ENCODE measurements at regions not wholly inside any gene's neighbourhood (a gene's known extent, or its start where the extent isn't known, plus 50 kb on each side); places are given as distances from the start of the nearest gene placed in this dataset.

GRCh38 chr13:70529652-70530051, 421.4 kb upstream of the KLHL1 start:
- Histone ChIP-seq H3K36me3 (ENCODE audit: control insufficient read depth, insufficient read depth, low read length) (no peaks in the 10 kb centered on the region), H2AFZ (no peak overlapping the region), H3K9ac (no peak overlapping the region), H3K4me1 (no peaks in the 10 kb centered on the region), H3K4me3 (ENCODE audit: low read depth, low read length) (no peak overlapping the region), H3K79me2 (no peaks in the 10 kb centered on the region), H3K4me2 (ENCODE audit: low read length) (no peak overlapping the region), H3K27ac (no peak overlapping the region), H3K9me3 (ENCODE audit: control insufficient read depth, low read length) (no peaks in the 10 kb centered on the region), H3K27me3 (ENCODE audit: control insufficient read depth, insufficient read depth, low read length) (no peaks in the 10 kb centered on the region)
- TF ChIP-seq, protein P1, sequence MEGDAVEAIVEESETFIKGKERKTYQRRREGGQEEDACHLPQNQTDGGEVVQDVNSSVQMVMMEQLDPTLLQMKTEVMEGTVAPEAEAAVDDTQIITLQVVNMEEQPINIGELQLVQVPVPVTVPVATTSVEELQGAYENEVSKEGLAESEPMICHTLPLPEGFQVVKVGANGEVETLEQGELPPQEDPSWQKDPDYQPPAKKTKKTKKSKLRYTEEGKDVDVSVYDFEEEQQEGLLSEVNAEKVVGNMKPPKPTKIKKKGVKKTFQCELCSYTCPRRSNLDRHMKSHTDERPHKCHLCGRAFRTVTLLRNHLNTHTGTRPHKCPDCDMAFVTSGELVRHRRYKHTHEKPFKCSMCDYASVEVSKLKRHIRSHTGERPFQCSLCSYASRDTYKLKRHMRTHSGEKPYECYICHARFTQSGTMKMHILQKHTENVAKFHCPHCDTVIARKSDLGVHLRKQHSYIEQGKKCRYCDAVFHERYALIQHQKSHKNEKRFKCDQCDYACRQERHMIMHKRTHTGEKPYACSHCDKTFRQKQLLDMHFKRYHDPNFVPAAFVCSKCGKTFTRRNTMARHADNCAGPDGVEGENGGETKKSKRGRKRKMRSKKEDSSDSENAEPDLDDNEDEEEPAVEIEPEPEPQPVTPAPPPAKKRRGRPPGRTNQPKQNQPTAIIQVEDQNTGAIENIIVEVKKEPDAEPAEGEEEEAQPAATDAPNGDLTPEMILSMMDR (IDR thresholded peaks at IDR 0.05), result no peak

- Histone ChIP-seq H3K9me3 (ENCODE audit: control insufficient read depth, low read length) (no peaks in the 10 kb centered on the region), H3K27ac (no peak overlapping the region), H3K4me2 (ENCODE audit: low read length) (no peak overlapping the region), H2AFZ (no peak overlapping the region), H3K4me1 (no peaks in the 10 kb centered on the region), H3K27me3 (ENCODE audit: control insufficient read depth, insufficient read depth, low read length) (no peaks in the 10 kb centered on the region), H3K9ac (no peak overlapping the region), H3K36me3 (ENCODE audit: control insufficient read depth, insufficient read depth, low read length) (no peaks in the 10 kb centered on the region), H3K4me3 (ENCODE audit: low read depth, low read length) (no peak overlapping the region), H3K79me2 (no peaks in the 10 kb centered on the region)
- TF ChIP-seq, protein P1 (IDR thresholded peaks at IDR 0.05), result no peak
Measured at GRCh38 chr13:70527599-70527998, 419.3 kb upstream of the KLHL1 start.

- H3K27ac ChIP-seq, result no peak overlapping the region
- H3K36me3 ChIP-seq (ENCODE audit: control insufficient read depth, insufficient read depth, low read length), result no peaks in the 10 kb centered on the region
- H3K4me1 ChIP-seq, result no peaks in the 10 kb centered on the region
- no peak overlapping the region for H3K4me3 ChIP-seq (ENCODE audit: low read depth, low read length)
- H3K27me3 ChIP-seq (ENCODE audit: control insufficient read depth, insufficient read depth, low read length), result no peaks in the 10 kb centered on the region
- no peak overlapping the region for H3K9ac ChIP-seq
- TF ChIP-seq, protein P1 (IDR thresholded peaks at IDR 0.05), result no peak
- no peaks in the 10 kb centered on the region for H3K9me3 ChIP-seq (ENCODE audit: control insufficient read depth, low read length)
- no peak overlapping the region for H2AFZ ChIP-seq
- H3K79me2 ChIP-seq, result no peaks in the 10 kb centered on the region
- H3K4me2 ChIP-seq (ENCODE audit: low read length), result no peak overlapping the region
Measured at GRCh38 chr13:70523622-70524021, 415.4 kb upstream of the KLHL1 start.

- Histone ChIP-seq H3K36me3 (ENCODE audit: control insufficient read depth, insufficient read depth, low read length) (no peaks in the 10 kb centered on the region), H3K9me3 (ENCODE audit: control insufficient read depth, low read length) (no peaks in the 10 kb centered on the region), H3K27ac (no peak overlapping the region), H3K27me3 (ENCODE audit: control insufficient read depth, insufficient read depth, low read length) (no peaks in the 10 kb centered on the region), H3K9ac (no peak overlapping the region), H2AFZ (no peak overlapping the region), H3K4me1 (no peaks in the 10 kb centered on the region), H3K4me3 (ENCODE audit: low read depth, low read length) (no peak overlapping the region), H3K4me2 (ENCODE audit: low read length) (no peak overlapping the region), H3K79me2 (no peaks in the 10 kb centered on the region)
- TF ChIP-seq, protein P1 (IDR thresholded peaks at IDR 0.05), result no peak
Measured at GRCh38 chr13:70520275-70521036, 412.2 kb upstream of the KLHL1 start.

DNA sequence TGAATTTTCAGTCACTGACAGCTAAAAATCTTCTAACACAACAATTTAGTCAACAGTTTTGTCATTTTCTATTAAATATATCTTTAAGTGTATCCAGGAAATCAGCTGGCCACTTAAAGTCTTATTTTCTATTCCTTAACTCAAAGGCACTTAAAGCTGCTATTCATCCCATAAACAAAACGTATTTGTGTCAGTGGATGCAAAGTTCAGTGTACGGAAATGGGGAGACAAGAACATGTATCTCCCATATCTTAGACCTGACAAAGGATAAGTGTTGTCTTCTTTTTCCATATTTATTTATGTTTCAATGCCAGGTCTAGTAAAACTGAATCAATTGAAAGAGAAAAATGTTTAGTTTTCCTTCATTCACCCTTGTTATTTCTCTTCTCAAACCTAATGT, 409.8 kb upstream of the KLHL1 start:
- Histone ChIP-seq H3K27me3 (ENCODE audit: control insufficient read depth, insufficient read depth, low read length) (no peaks in the 10 kb centered on the region), H3K36me3 (ENCODE audit: control insufficient read depth, insufficient read depth, low read length) (no peaks in the 10 kb centered on the region), H3K27ac (no peak overlapping the region), H3K4me2 (ENCODE audit: low read length) (no peak overlapping the region), H3K4me1 (no peaks in the 10 kb centered on the region), H3K79me2 (no peaks in the 10 kb centered on the region), H2AFZ (no peak overlapping the region), H3K9me3 (ENCODE audit: control insufficient read depth, low read length) (no peaks in the 10 kb centered on the region), H3K9ac (no peak overlapping the region), H3K4me3 (ENCODE audit: low read depth, low read length) (no peak overlapping the region)
- TF ChIP-seq, protein P1 (IDR thresholded peaks at IDR 0.05), result no peak

Measured in parathyroid adenoma (tissue), 2 donors.